CD4-positive, alpha-beta T cell (primary cell): ENCODE measurements at regions not wholly inside any gene's neighbourhood (a gene's known extent, or its start where the extent isn't known, plus 50 kb on each side); places are given as distances from the start of the nearest gene placed in this dataset.

Experiments
- ATAC-seq: fragments of 200-7000 bp; cut with Tn5 transposase; one replicate; pipeline ENCODE4 v1.10.0; 2022; ENCODE audit warnings: mild to moderate bottlenecking; ENCODE audit not compliant: poor library complexity
- CTCF ChIA-PET: fragments of 350-600 bp; sonication (Branson Sonifier 250); formaldehyde crosslinking; loops from one replicate; lab custom pipeline; 2021; ENCODE audit warnings: antibody characterized with exemption, inconsistent platforms; lab: Charles Lee
- POLR2A ChIA-PET: fragments of 350-600 bp; sonication (Branson Sonifier 250); formaldehyde crosslinking; loops from one replicate; lab custom pipeline; 2021; ENCODE audit warnings: antibody characterized with exemption, inconsistent platforms; lab: Charles Lee
- DNase-seq, 14 experiments: peaks; one replicate each; pipeline ENCODE4 v3.0.0-alpha.2; 2013 to 2020; ENCODE audit warnings: mixed read lengths in 2 of 14
- H3K27ac ChIP-seq, 2 donors: one replicate each; pipeline versions ENCODE4 v1.5.1 to v1.7.0; 2013; ENCODE audit warnings: low read length in 2 of 2, low read depth in 1 of 2, mild to moderate bottlenecking in 1 of 2
- H3K27me3 ChIP-seq, 2 experiments: 1 replicate in 1 of 2; 2 replicates in 1 of 2; pipeline versions ENCODE4 v1.6.1 to v1.7.0; 2013; ENCODE audit warnings: low read length in 2 of 2, control low read depth in 1 of 2, mild to moderate bottlenecking in 1 of 2, moderate library complexity in 1 of 2; ENCODE audit not compliant: insufficient read depth in 2 of 2, control insufficient read depth in 1 of 2
- H3K36me3 ChIP-seq: one replicate; pipeline ENCODE4 v1.6.1; 2013; ENCODE audit warnings: low read length, control low read depth; ENCODE audit not compliant: insufficient read depth
- H3K4me1 ChIP-seq: one replicate; pipeline ENCODE4 v1.6.1; 2013; ENCODE audit warnings: low read length, control low read depth; ENCODE audit not compliant: insufficient read depth
- H3K4me3 ChIP-seq: one replicate; pipeline ENCODE4 v1.5.1; 2013; ENCODE audit warnings: mild to moderate bottlenecking, low read length, moderate library complexity
- H3K9me3 ChIP-seq, 2 experiments: 1 replicate in 1 of 2; 2 replicates in 1 of 2; pipeline versions ENCODE4 v1.6.1 to v1.7.0; 2013; ENCODE audit warnings: low read length in 2 of 2, mild to moderate bottlenecking in 2 of 2, control low read depth in 1 of 2, moderate library complexity in 1 of 2; ENCODE audit not compliant: control insufficient read depth in 1 of 2, insufficient read depth in 1 of 2
- H3K27ac Mint-ChIP-seq: one replicate; pipeline ENCODE4 v1.8.0; 2020; ENCODE audit warnings: mixed read lengths
- H3K27me3 Mint-ChIP-seq: one replicate; pipeline ENCODE4 v1.8.0; 2021; ENCODE audit warnings: mixed read lengths
- H3K36me3 Mint-ChIP-seq: one replicate; pipeline ENCODE4 v1.8.0; 2021; ENCODE audit warnings: low read depth, mixed read lengths
- H3K4me1 Mint-ChIP-seq: one replicate; pipeline ENCODE4 v1.8.0; 2021; ENCODE audit warnings: low read depth, mixed read lengths
- H3K4me3 Mint-ChIP-seq: one replicate; pipeline ENCODE4 v1.8.0; 2020; ENCODE audit warnings: mild to moderate bottlenecking, mixed read lengths
- H3K9me3 Mint-ChIP-seq: one replicate; pipeline ENCODE4 v1.8.0; 2020; ENCODE audit warnings: mixed read lengths
- intact Hi-C, 2 experiments: fragments of 100-400 bp; cut with DNase I in 1 of 2; cut with micrococcal nuclease in 1 of 2; formaldehyde crosslinking; loops; one replicate each; pipeline versions ENCODE4 v1.15.1 to v1.9.0; 2023 to 2025; cut with DNase I, micrococcal nuclease
- TF ChIP-seq, protein P1 (sequence below): fragments of 200-600 bp; IDR thresholded peaks from one replicate; pipeline ENCODE4 v1.8.0; 2022; ENCODE audit warnings: antibody characterized with exemption, mild to moderate bottlenecking

DNA sequence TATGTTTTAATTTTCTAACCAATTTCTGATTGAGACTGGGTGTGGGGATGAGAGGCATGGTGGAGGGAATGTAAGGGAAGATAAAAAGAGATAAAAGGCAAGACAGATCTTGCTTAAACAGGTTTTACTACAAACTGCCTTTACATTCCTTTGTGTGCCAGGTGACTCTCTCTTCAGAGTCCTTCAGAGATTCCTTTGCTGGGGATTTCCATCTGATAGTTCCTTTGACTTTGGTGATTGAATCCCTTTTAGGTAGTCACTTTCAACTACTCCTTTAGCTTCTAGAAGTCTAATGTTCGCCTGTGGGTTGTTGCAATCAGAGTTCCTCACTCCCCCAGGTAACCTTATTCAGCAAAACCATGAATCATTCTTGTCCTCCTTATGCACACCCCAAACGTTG, 283.3 kb upstream of the MANEA start:
- H3K4me1 Mint-ChIP-seq: no peaks in the 10 kb centered on the region
- no peaks in the 10 kb centered on the region for H3K27me3 ChIP-seq
- H3K27ac ChIP-seq: no peak overlapping the region
- H3K27me3 Mint-ChIP-seq: no peaks in the 10 kb centered on the region
- H3K27ac Mint-ChIP-seq: no peak overlapping the region
- H3K4me1 ChIP-seq: no peaks in the 10 kb centered on the region
- TF ChIP-seq, protein P1, sequence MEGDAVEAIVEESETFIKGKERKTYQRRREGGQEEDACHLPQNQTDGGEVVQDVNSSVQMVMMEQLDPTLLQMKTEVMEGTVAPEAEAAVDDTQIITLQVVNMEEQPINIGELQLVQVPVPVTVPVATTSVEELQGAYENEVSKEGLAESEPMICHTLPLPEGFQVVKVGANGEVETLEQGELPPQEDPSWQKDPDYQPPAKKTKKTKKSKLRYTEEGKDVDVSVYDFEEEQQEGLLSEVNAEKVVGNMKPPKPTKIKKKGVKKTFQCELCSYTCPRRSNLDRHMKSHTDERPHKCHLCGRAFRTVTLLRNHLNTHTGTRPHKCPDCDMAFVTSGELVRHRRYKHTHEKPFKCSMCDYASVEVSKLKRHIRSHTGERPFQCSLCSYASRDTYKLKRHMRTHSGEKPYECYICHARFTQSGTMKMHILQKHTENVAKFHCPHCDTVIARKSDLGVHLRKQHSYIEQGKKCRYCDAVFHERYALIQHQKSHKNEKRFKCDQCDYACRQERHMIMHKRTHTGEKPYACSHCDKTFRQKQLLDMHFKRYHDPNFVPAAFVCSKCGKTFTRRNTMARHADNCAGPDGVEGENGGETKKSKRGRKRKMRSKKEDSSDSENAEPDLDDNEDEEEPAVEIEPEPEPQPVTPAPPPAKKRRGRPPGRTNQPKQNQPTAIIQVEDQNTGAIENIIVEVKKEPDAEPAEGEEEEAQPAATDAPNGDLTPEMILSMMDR: no peak
- ATAC-seq: no peak
- no peak overlapping the region for H3K4me3 ChIP-seq
- H3K9me3 ChIP-seq: no peaks in the 10 kb centered on the region
- no peaks in the 10 kb centered on the region for H3K9me3 Mint-ChIP-seq
- ChIA-PET POLR2A (no interaction called here), CTCF (no interaction called here)
- H3K36me3 ChIP-seq: no peaks in the 10 kb centered on the region
- no peak overlapping the region for H3K4me3 Mint-ChIP-seq
- no peak for DNase-seq
- no peaks in the 10 kb centered on the region for H3K36me3 Mint-ChIP-seq
- intact Hi-C loops: no loop called here

DNA sequence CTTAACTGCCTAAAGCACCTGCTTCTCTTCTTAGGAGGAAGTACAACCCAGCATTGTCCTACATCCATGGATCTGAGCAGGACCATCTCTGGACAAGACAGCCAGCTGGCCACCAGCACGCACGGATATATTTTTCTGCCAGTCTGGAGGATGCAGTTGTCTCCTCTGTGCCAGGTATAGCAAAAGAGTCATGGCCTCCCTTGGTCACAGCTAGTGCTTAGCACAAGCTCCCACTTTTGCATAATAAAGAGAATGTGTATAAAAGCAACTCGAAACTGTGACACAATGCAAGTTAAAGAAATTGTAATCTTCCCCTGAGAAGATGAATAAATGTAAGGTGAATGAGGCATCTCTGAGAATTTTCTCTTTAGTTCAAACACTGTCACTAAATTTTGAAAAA, 267.8 kb upstream of the MANEA start:
- ATAC-seq (no peak), DNase-seq (no peak)
- no peaks in the 10 kb centered on the region for H3K27me3 ChIP-seq
- intact Hi-C loops: no loop called here
- H3K9me3 Mint-ChIP-seq: no peaks in the 10 kb centered on the region
- H3K27ac Mint-ChIP-seq: no peak overlapping the region
- H3K4me1 Mint-ChIP-seq: no peaks in the 10 kb centered on the region
- TF ChIP-seq, protein P1: no peak
- ChIA-PET CTCF (no interaction called here), POLR2A (no interaction called here)
- H3K27me3 Mint-ChIP-seq: no peaks in the 10 kb centered on the region
- no peaks in the 10 kb centered on the region for H3K9me3 ChIP-seq
- no peaks in the 10 kb centered on the region for H3K36me3 Mint-ChIP-seq
- no peak overlapping the region for H3K27ac ChIP-seq
- H3K4me1 ChIP-seq: no peaks in the 10 kb centered on the region
- H3K4me3 ChIP-seq: no peak overlapping the region
- H3K36me3 ChIP-seq: no peaks in the 10 kb centered on the region
- no peak overlapping the region for H3K4me3 Mint-ChIP-seq

DNA sequence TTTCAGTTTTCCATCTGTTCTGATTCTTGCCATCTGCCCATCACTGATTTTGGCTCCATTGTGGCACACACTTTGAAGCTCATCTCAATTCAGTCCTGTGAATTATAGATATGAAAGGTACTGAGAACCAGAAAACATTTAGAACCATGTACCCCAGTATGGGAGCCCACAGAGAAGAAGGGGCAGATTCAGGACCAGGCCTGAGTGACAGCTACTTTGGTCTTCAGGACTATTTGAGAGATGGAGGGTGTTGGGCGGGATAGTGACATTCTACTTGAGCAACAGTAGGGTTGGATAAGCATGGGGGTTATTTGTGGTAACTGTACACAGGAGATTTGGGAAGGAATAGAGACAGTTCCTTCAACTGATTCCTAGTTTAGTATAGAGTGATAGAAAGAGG, 259.2 kb upstream of the MANEA start:
- Histone ChIP-seq H3K9me3 (no peaks in the 10 kb centered on the region), H3K36me3 (no peaks in the 10 kb centered on the region), H3K27me3 (no peaks in the 10 kb centered on the region), H3K4me3 (no peak overlapping the region), H3K27ac (no peak overlapping the region), H3K4me1 (no peaks in the 10 kb centered on the region)
- Mint-ChIP-seq H3K36me3 (no peaks in the 10 kb centered on the region), H3K27ac (no peak overlapping the region), H3K27me3 (no peaks in the 10 kb centered on the region), H3K4me3 (no peak overlapping the region), H3K4me1 (no peaks in the 10 kb centered on the region), H3K9me3 (peaks cover 2% of the 10 kb centered on the region)
- intact Hi-C loops: no loop called here
- ATAC-seq (no peak), DNase-seq (no peak)
- POLR2A ChIA-PET: no interaction called here
- TF ChIP-seq, protein P1: no peak
- CTCF ChIA-PET: no interaction called here
